NCI-H510A treated with DMSO at 0.1 percent for 48 hours (cell line): ENCODE measurements at regions not wholly inside any gene's neighbourhood (a gene's known extent, or its start where the extent isn't known, plus 50 kb on each side); places are given as distances from the start of the nearest gene placed in this dataset.
"Not testable (repeated sequence)": the region's sequence is repeated elsewhere in the genome, so short reads cannot be mapped to it uniquely, and the experiment has no call there.

Experiments
- DNase-seq: peaks from one replicate; lab custom pipeline; 2025; lab: John Stamatoyannopoulos, UW

DNA sequence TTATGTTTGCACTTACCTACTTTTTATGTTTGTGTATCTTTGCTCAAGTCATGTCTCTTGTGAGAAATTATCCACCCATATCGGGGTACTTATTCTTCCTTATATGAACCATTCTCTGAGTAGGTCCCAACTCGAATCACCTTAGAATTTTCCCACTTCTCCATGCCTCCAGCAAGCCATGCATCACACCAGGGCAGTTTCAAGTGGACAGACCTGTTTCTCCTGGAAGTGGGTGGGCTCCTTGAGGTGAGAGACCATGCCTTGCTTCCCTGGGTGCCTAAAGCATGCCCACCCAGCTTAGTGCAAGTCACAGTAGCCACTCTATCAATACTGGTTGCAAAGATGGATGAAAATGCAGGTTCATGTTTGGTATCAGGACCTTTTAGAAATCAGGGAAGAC lies 187.2 kb downstream of the KIT start:
- no peak for DNase-seq

- no peak for DNase-seq
Measured at GRCh38 chr4:54843946-54844345, 186.2 kb downstream of the KIT start.

GRCh38 chr4:54843106-54843505 lies 185.3 kb downstream of the KIT start:
- no peak for DNase-seq

DNA sequence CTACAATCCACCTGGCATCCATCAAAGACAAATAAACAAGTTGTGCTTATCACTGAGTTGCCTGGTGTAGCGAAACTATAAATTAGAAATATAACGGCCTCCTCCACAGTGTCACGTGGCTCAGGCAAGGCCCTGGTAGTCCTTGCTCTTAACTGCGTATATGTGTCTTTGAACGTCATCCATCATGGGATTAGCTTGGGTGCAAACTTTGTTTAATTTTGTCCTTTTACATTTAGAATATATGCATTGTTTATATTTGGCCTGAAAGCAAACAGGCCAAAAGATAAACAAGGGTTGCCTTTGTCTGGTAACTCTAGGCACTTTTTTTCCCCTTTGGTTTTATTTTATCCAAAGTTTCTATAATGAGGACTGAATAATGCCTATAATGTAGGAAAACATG lies 184.9 kb downstream of the KIT start:
- DNase-seq: peak; percentile 35

- no peak for DNase-seq
Measured at GRCh38 chr4:54842226-54842625, 184.5 kb downstream of the KIT start.

GRCh38 chr4:54840992-54841768 lies 183.4 kb downstream of the KIT start:
- DNase-seq: peak; percentile 20

- DNase-seq: no peak
Measured at GRCh38 chr4:54840430-54840829, 182.7 kb downstream of the KIT start.

DNA sequence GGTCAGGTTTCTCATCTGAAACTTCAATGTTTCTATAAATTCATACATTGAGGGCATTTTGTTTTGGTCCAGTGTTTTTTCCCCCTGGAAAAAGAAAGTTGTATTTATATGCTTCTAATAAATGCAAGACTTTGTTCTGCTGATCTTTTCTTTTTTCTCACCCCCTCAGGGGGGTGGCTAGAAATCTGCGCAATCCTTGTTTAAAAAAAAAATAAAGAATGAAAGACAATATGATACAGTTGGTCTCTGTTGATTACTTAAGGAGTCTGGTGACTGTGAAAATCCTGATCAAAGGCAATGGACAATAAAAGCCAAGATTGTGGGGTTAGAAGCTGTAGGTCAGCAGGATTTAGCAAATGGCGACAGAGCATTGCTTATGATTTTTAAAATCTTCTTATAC lies 180.5 kb downstream of the KIT start:
- DNase-seq: no peak

- DNase-seq: no peak
Measured at GRCh38 chr4:54837576-54838140, 179.9 kb downstream of the KIT start.

- DNase-seq: not testable (repeated sequence)
Measured at GRCh38 chr4:54828361-54828760, 170.6 kb downstream of the KIT start.

DNA sequence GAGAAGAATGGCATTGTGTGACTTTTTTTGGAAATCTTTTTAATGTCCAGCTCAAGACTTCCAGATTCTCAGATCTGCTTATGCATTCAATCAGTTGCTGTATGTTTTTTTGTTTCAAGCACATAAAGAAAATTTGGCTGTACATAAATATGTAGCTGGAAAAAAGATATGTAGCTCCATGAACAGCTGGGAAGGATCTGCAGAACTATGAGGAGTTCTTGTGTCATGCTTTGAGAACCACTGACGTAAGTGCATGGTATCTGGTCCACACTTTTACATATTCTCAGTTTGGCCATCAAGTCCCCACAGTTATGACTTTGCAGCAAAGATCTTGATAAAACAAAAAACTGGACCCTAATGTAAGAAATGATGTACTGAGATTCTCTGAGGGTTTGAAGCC lies 165.9 kb downstream of the KIT start:
- no peak for DNase-seq

GRCh38 chr4:54819034-54819433 lies 161.3 kb downstream of the KIT start:
- no peak for DNase-seq

DNA sequence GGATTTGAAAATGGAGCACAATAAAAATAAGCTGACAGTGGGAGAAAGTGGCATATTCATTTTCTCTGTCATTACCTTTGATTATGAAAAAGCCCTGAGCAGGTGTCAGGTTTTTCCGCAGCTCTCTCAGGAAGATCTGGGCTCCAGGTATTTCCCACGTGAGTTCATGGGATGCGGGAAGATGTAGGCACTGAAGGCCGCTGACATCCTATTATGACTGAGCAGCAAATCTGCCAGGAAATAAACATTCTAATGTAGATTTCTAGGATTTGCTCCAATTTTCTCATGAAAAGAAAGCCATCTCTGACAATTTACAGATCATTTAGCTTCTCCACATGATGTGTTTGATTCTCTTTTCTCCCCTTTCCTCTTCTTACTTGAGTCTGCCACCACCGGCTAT lies 160.7 kb downstream of the KIT start:
- no peak for DNase-seq

GRCh38 chr4:54813674-54814073 lies 155.9 kb downstream of the KIT start:
- DNase-seq: no peak

DNA sequence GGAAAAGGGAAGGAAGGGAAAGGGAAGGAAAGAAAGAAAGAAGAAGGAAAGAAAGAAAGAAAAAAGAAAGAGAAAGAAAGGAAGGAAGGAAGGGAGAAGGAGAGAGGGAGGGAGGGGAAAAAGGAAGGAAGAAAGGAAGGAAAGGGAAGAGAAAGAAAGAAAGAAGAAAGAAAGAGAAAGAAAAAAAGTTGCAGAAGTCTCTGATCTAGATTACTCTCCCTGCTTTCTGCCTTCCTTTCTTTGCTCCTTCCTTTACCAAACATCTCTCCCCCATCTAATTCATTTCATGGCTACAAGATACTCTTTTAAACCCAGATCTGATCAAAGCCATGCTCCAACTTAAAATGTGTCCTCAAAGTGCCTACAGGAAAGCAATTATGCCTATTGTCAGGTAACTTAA lies 148.6 kb downstream of the KIT start:
- no peak for DNase-seq

- no peak for DNase-seq
Measured at GRCh38 chr4:54802336-54802735, 144.6 kb downstream of the KIT start.

GRCh38 chr4:54800831-54801530 lies 143.2 kb downstream of the KIT start:
- peak; percentile 72 for DNase-seq

- no peak for DNase-seq
Measured at GRCh38 chr4:54794579-54794978, 136.8 kb downstream of the KIT start.

GRCh38 chr4:54793856-54794422 lies 136.2 kb downstream of the KIT start:
- DNase-seq: no peak
